ENCODE measurements at regions not wholly inside any gene's neighbourhood (a gene's known extent, or its start where the extent isn't known, plus 50 kb on each side); places are given as distances from the start of the nearest gene placed in this dataset.

DNA sequence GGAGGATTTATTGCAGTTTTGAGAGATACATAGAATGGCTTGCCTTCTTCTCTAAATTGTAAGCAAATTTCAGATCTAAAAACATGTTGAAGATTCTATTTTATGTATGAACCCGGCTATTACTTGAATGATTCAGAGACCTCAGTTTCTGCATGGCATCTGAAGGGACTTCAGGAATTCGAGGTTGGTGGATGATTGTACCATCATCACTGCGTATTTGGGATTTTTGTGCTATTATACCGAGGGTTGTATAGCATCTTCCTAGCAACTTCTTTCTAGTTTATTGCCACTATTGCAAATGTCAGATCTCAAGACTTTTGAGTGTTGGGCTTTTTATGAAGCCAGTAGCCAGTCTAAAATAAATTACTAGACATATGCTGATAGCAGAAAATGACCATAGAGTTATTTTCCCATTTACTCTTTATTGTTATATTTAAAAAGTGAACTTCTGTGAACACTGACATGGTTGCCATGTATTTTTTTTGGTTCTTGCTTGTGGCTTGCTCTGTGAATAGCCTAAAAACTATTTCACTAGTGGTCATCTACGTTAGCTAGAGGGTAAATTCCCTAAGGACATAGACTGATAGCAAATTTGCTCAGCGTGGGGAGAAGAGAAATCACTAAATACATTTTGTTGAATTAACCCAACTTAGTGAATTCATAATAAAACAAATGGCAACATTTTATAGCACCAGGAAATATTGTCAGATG, 70.6 kb upstream of the KLF12 start:
- no peak overlapping the region for H3K27ac ChIP-seq (ENCODE audit: low read depth in 1 of 3, low read length in 2 of 3)
- FAIRE-seq (no peak), DNase-seq (no peak)
- H3K27me3 ChIP-seq (ENCODE audit: control insufficient read depth in 3 of 3, insufficient read depth in 3 of 3, low read length in 3 of 3), result no peaks in the 10 kb centered on the region
- H3K4me3 ChIP-seq (ENCODE audit: low read depth in 1 of 3, low read length in 3 of 3), result no peak overlapping the region
- no peaks in the 10 kb centered on the region for H3K36me3 ChIP-seq (ENCODE audit: control insufficient read depth in 3 of 3, insufficient read depth in 2 of 3, low read depth in 1 of 3, low read length in 3 of 3)
- WGBS, 3 donors, result 86 to 90% (median 88%) methylated on average over 6 of the region's 6 CpGs
- H3K4me1 ChIP-seq (ENCODE audit: control insufficient read depth in 3 of 3, insufficient read depth in 2 of 3, low read depth in 1 of 3, low read length in 2 of 3), result no peaks in the 10 kb centered on the region
- no peaks in the 10 kb centered on the region for H3K9me3 ChIP-seq (ENCODE audit: control insufficient read depth in 2 of 2, insufficient read depth in 1 of 2, low read depth in 1 of 2, low read length in 1 of 2)

DNA sequence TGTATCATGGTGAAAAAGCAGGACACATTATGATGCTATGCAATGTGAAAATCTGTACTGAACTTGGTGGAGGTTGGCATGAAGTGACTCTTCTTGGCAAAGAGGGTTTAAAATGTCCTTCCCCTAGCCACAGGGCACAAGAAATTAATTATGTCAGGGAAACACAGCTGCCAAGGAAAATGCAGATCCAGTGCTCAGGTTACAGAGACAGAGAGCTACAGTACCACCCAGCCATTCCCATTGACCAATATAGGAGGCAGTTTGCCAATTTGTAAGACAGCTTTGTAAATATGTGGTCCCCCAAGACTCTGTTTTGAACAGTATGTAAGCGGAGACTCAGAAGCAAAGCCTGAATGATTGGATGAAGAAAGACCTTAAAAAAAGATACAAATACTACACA, 69.4 kb upstream of the KLF12 start:
- H3K9me3 ChIP-seq (ENCODE audit: control insufficient read depth in 2 of 2, insufficient read depth in 1 of 2, low read depth in 1 of 2, low read length in 1 of 2), result no peaks in the 10 kb centered on the region
- DNase-seq (no peak), FAIRE-seq (no peak)
- H3K4me1 ChIP-seq (ENCODE audit: control insufficient read depth in 3 of 3, insufficient read depth in 2 of 3, low read depth in 1 of 3, low read length in 2 of 3), result no peaks in the 10 kb centered on the region
- no peaks in the 10 kb centered on the region for H3K36me3 ChIP-seq (ENCODE audit: control insufficient read depth in 3 of 3, insufficient read depth in 2 of 3, low read depth in 1 of 3, low read length in 3 of 3)
- WGBS, 3 donors, result 89 to 95% (median 95%) methylated on average over 1 of the region's 1 CpG
- no peaks in the 10 kb centered on the region for H3K27me3 ChIP-seq (ENCODE audit: control insufficient read depth in 3 of 3, insufficient read depth in 3 of 3, low read length in 3 of 3)
- H3K27ac ChIP-seq (ENCODE audit: low read depth in 1 of 3, low read length in 2 of 3), result no peak overlapping the region
- H3K4me3 ChIP-seq (ENCODE audit: low read depth in 1 of 3, low read length in 3 of 3), result no peak overlapping the region

DNA sequence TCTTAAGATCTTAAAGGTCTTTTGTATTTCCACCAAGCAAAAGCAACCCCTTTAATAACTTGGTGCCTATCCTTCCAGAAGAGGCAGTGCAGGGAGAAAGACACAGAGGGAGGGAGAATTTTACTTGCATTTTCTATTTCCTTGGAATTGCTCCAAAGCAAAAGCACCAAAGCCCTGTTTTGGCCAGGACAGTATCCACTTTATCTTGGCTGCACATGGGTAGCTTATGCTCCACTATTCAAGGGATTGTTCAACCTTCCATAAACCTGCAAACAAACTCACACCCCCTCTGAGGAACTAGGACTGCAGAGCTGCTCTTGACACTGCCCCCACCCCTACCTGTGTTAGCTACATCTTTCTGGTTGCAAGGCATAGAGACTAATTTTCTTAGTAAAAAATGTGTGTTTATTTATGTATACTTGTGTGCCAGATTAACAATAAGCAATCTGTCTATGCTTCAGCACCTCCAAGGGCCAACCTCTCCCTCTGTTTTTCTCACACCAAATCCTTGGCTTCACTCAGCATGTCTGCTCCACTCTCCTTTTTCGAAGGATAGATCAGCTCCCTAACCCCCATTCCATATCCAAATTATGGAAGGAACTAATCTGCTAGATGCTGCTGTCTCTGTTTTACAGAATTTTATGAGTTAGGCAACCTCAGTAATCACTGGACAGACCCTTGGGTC, 68.1 kb upstream of the KLF12 start:
- Histone ChIP-seq H3K4me3 (ENCODE audit: low read depth in 1 of 3, low read length in 3 of 3) (no peak overlapping the region), H3K27me3 (ENCODE audit: control insufficient read depth in 3 of 3, insufficient read depth in 3 of 3, low read length in 3 of 3) (no peaks in the 10 kb centered on the region), H3K27ac (ENCODE audit: low read depth in 1 of 3, low read length in 2 of 3) (no peak overlapping the region), H3K4me1 (ENCODE audit: control insufficient read depth in 3 of 3, insufficient read depth in 2 of 3, low read depth in 1 of 3, low read length in 2 of 3) (no peaks in the 10 kb centered on the region), H3K9me3 (ENCODE audit: control insufficient read depth in 2 of 2, insufficient read depth in 1 of 2, low read depth in 1 of 2, low read length in 1 of 2) (no peaks in the 10 kb centered on the region), H3K36me3 (ENCODE audit: control insufficient read depth in 3 of 3, insufficient read depth in 2 of 3, low read depth in 1 of 3, low read length in 3 of 3) (no peaks in the 10 kb centered on the region)
- FAIRE-seq, result no peak
- 81 to 96% (median 88%) methylated on average over 1 of the region's 1 CpG for WGBS, 3 donors
- no peak for DNase-seq

DNA sequence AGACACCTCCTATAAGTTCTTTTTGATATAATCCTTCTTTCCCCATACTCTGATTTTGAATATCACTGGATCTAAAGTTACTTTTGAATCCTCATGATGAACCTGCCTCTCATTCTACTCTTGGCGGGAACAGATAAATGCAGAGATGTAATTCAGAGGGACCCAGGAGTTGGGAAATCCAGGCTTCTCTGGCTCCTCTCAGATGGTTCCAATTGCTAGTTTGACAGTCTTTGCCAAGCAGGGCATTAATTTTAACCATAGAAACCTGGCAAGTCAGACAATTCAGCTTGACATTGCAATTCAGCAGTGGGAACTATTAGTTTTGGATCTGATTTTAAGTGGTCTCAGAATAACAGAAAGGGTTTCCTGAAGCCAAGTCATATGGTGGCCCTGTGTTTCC, 67.3 kb upstream of the KLF12 start:
- WGBS, 3 donors, result 93 to 100% (median 94%) methylated on average over 1 of the region's 1 CpG
- H3K4me3 ChIP-seq (ENCODE audit: low read depth in 1 of 3, low read length in 3 of 3), result no peak overlapping the region
- H3K36me3 ChIP-seq (ENCODE audit: control insufficient read depth in 3 of 3, insufficient read depth in 2 of 3, low read depth in 1 of 3, low read length in 3 of 3), result no peaks in the 10 kb centered on the region
- H3K27me3 ChIP-seq (ENCODE audit: control insufficient read depth in 3 of 3, insufficient read depth in 3 of 3, low read length in 3 of 3), result no peaks in the 10 kb centered on the region
- H3K27ac ChIP-seq (ENCODE audit: low read depth in 1 of 3, low read length in 2 of 3), result no peak overlapping the region
- no peaks in the 10 kb centered on the region for H3K4me1 ChIP-seq (ENCODE audit: control insufficient read depth in 3 of 3, insufficient read depth in 2 of 3, low read depth in 1 of 3, low read length in 2 of 3)
- no peaks in the 10 kb centered on the region for H3K9me3 ChIP-seq (ENCODE audit: control insufficient read depth in 2 of 2, insufficient read depth in 1 of 2, low read depth in 1 of 2, low read length in 1 of 2)
- DNase-seq (no peak), FAIRE-seq (no peak)

DNA sequence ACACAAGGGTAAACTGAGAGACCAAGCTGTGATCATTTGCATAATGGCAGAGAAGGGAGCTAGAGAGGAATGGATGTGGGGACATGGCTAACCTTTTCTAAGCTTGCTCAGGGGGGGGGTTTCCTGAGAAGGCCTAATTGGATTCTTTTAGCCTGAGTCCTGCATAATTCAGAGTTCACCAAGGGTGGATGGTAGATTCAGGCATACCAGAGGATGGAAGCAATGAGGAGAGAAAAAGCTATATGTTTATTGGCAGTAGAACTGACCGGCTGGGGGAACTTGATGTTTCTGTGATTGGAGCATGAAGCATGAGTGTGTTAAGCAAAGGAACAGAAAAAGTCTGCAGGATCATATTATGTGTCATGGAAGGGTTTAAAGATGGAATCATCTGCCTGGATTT, 65.9 kb upstream of the KLF12 start:
- no peak for FAIRE-seq
- H3K27ac ChIP-seq (ENCODE audit: low read depth in 1 of 3, low read length in 2 of 3), result no peak overlapping the region
- no peaks in the 10 kb centered on the region for H3K27me3 ChIP-seq (ENCODE audit: control insufficient read depth in 3 of 3, insufficient read depth in 3 of 3, low read length in 3 of 3)
- no peaks in the 10 kb centered on the region for H3K9me3 ChIP-seq (ENCODE audit: control insufficient read depth in 2 of 2, insufficient read depth in 1 of 2, low read depth in 1 of 2, low read length in 1 of 2)
- WGBS, 3 donors, result 91 to 100% (median 97%) methylated on average over 1 of the region's 1 CpG
- no peak overlapping the region for H3K4me3 ChIP-seq (ENCODE audit: low read depth in 1 of 3, low read length in 3 of 3)
- H3K36me3 ChIP-seq (ENCODE audit: control insufficient read depth in 3 of 3, insufficient read depth in 2 of 3, low read depth in 1 of 3, low read length in 3 of 3), result no peaks in the 10 kb centered on the region
- no peak for DNase-seq
- no peaks in the 10 kb centered on the region for H3K4me1 ChIP-seq (ENCODE audit: control insufficient read depth in 3 of 3, insufficient read depth in 2 of 3, low read depth in 1 of 3, low read length in 2 of 3)

DNA sequence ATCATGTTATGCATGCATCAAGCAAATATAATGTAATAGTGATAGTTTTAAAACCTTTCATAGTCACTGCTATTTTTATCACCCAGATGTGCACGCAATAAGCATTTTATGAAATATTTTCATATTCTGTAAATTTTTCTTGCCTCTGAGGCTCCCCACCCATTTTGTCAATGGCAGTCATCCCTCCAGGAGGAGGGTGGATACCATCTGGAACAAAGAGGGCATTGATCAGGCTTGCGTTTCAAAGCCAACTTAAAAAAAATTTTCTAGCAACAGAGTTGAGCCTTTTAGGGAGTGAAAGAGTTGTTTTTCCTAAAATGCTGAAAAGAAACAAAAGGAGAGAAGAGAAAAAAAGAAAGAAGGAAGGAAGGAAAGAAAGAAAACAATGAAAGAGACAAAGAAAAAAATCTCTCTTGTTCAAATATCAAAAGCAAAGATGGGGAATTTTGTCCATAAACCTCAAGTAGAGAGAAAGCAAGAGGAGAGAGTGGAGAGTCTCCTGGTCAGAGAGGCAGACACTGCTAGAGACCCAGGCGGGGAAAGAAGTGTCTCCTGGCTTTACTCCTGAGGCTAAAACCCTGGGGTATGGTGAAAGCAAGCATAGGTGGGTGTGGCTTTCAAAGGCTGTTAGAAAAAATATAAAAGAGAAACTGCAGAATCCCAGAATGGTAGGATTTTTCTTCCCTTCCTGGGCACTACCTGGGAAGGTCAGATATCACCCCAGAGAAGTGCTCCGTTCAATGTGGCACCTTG, 63.6 kb upstream of the KLF12 start:
- H3K36me3 ChIP-seq (ENCODE audit: control insufficient read depth in 3 of 3, insufficient read depth in 2 of 3, low read depth in 1 of 3, low read length in 3 of 3), result no peaks in the 10 kb centered on the region
- H3K9me3 ChIP-seq (ENCODE audit: control insufficient read depth in 2 of 2, insufficient read depth in 1 of 2, low read depth in 1 of 2, low read length in 1 of 2), result no peaks in the 10 kb centered on the region
- H3K27me3 ChIP-seq (ENCODE audit: control insufficient read depth in 3 of 3, insufficient read depth in 3 of 3, low read length in 3 of 3), result no peaks in the 10 kb centered on the region
- H3K4me3 ChIP-seq (ENCODE audit: low read depth in 1 of 3, low read length in 3 of 3), result no peak overlapping the region
- DNase-seq, result no peak
- no peak overlapping the region for H3K27ac ChIP-seq (ENCODE audit: low read depth in 1 of 3, low read length in 2 of 3)
- no peak for FAIRE-seq
- 66 to 82% (median 74%) methylated on average over 4 of the region's 4 CpGs for WGBS, 3 donors
- no peaks in the 10 kb centered on the region for H3K4me1 ChIP-seq (ENCODE audit: control insufficient read depth in 3 of 3, insufficient read depth in 2 of 3, low read depth in 1 of 3, low read length in 2 of 3)

DNA sequence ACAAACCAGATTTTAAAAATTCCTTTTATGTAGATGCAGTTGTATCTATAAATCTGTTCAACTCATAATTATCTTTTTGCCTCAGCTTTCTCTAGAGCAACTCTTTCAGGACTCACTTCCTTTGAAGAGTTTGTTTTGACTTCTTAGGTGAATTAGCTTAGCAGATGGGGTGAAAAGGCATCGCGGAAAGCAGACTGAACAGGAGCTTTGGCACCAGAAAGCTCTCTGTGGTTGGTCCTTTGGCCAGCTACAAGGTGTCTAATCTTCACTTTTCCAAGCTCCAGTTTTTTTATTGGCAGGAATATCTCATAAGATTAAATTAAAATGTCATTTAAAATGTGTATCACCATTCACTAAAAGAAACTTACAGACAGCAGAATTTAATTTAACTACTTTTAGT, 60.6 kb upstream of the KLF12 start:
- FAIRE-seq, result no peak

DNA sequence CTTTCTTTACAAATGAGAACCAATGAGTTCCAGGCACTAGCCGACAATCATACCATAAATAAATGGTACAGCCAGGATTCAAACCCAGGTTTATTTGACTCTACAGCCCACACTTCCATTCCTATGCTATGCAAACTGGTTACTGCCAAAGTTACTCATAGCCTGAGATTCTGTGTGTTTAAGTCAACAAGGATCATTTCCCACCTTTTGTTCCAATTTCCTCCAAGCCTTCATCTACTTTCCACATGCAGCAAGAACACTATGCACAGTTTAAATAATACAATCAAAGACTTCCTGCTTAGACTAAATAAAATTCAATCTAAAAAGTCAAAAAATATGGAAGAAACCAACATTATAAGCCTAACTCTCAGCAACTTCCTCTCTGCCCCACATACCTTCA, 59.2 kb upstream of the KLF12 start:
- no peaks in the 10 kb centered on the region for H3K9me3 ChIP-seq (ENCODE audit: control insufficient read depth in 2 of 2, insufficient read depth in 1 of 2, low read depth in 1 of 2, low read length in 1 of 2)
- 85 to 97% (median 92%) methylated on average over 1 of the region's 1 CpG for WGBS, 3 donors
- no peak for FAIRE-seq

More for the DNA sequence above, 60.6 kb upstream of the KLF12 start:
- Histone ChIP-seq H3K36me3 (ENCODE audit: control insufficient read depth in 3 of 3, insufficient read depth in 2 of 3, low read depth in 1 of 3, low read length in 3 of 3) (no peaks in the 10 kb centered on the region), H3K4me1 (ENCODE audit: control insufficient read depth in 3 of 3, insufficient read depth in 2 of 3, low read depth in 1 of 3, low read length in 2 of 3) (no peaks in the 10 kb centered on the region), H3K4me3 (ENCODE audit: low read depth in 1 of 3, low read length in 3 of 3) (no peak overlapping the region), H3K27me3 (ENCODE audit: control insufficient read depth in 3 of 3, insufficient read depth in 3 of 3, low read length in 3 of 3) (no peaks in the 10 kb centered on the region), H3K9me3 (ENCODE audit: control insufficient read depth in 2 of 2, insufficient read depth in 1 of 2, low read depth in 1 of 2, low read length in 1 of 2) (no peaks in the 10 kb centered on the region), H3K27ac (ENCODE audit: low read depth in 1 of 3, low read length in 2 of 3) (no peak overlapping the region)
- WGBS, 3 donors, result 86 to 100% (median 90%) methylated on average over 2 of the region's 2 CpGs
- DNase-seq, result no peak

More for the DNA sequence above, 59.2 kb upstream of the KLF12 start:
- Histone ChIP-seq H3K36me3 (ENCODE audit: control insufficient read depth in 3 of 3, insufficient read depth in 2 of 3, low read depth in 1 of 3, low read length in 3 of 3) (no peaks in the 10 kb centered on the region), H3K4me1 (ENCODE audit: control insufficient read depth in 3 of 3, insufficient read depth in 2 of 3, low read depth in 1 of 3, low read length in 2 of 3) (no peaks in the 10 kb centered on the region), H3K4me3 (ENCODE audit: low read depth in 1 of 3, low read length in 3 of 3) (no peak overlapping the region), H3K27ac (ENCODE audit: low read depth in 1 of 3, low read length in 2 of 3) (no peak overlapping the region), H3K27me3 (ENCODE audit: control insufficient read depth in 3 of 3, insufficient read depth in 3 of 3, low read length in 3 of 3) (no peaks in the 10 kb centered on the region)
- no peak for DNase-seq
